Panc1 (cell line): ENCODE measurements at regions not wholly inside any gene's neighbourhood (a gene's known extent, or its start where the extent isn't known, plus 50 kb on each side); places are given as distances from the start of the nearest gene placed in this dataset.
"Not testable (repeated sequence)": the region's sequence is repeated elsewhere in the genome, so short reads cannot be mapped to it uniquely, and the experiment has no call there.

Experiments used
- ATAC-seq: fragments of 200-7000 bp; cut with Tn5 transposase; 2 replicates; pipeline ENCODE4 v1.9.1; 2020; ENCODE audit warnings: mild to moderate bottlenecking, moderate library complexity
- BruUV-seq: library from RNA; stranded (reverse); fragments of 400-500 nt; replicated peaks from 2 replicates; lab custom pipeline; 2021; lab: Mats Ljungman, UMichigan
- CTCF ChIA-PET: fragments of 300-600 bp; sonication (Branson Sonifier 250); formaldehyde crosslinking; loops from one replicate; lab custom pipeline; 2022; ENCODE audit warnings: antibody characterized with exemption; lab: Charles Lee
- POLR2A ChIA-PET: fragments of 300-600 bp; sonication (Branson Sonifier 250); formaldehyde crosslinking; loops from one replicate; lab custom pipeline; 2022; ENCODE audit warnings: antibody characterized with exemption; lab: Charles Lee
- DNase-seq: peaks from one replicate; pipeline ENCODE4 v3.0.0-alpha.2; 2010; ENCODE audit warnings: low read depth, low spot score
- H3K27ac ChIP-seq: 2 replicates; pipeline ENCODE4 v1.5.1; 2011; ENCODE audit warnings: mild to moderate bottlenecking, low read length, inconsistent platforms
- H3K27me3 ChIP-seq: fragments of 200-500 bp; sonication (Bioruptor generic); 2 replicates; pipeline ENCODE4 v1.6.0; 2014; ENCODE audit warnings: low read length, inconsistent platforms; ENCODE audit not compliant: control insufficient read depth, insufficient read depth
- H3K36me3 ChIP-seq: fragments of 200-500 bp; sonication (Bioruptor generic); 2 replicates; pipeline ENCODE4 v1.5.1; 2014; ENCODE audit warnings: inconsistent platforms, mild to moderate bottlenecking, low read length, moderate library complexity; ENCODE audit not compliant: control insufficient read depth, insufficient read depth
- H3K4me1 ChIP-seq: 2 replicates; pipeline ENCODE4 v1.5.1; 2011; ENCODE audit warnings: inconsistent platforms, mild to moderate bottlenecking, low read length, moderate library complexity; ENCODE audit not compliant: control insufficient read depth, insufficient read depth
- H3K4me3 ChIP-seq, 2 experiments: 2 replicates each; pipeline ENCODE4 v1.5.1; 2011 to 2012; ENCODE audit warnings: low read depth in 2 of 2, low read length in 2 of 2, mild to moderate bottlenecking in 2 of 2, inconsistent platforms in 1 of 2, moderate library complexity in 1 of 2
- H3K9me3 ChIP-seq: fragments of 200-500 bp; sonication (Bioruptor generic); 2 replicates; pipeline ENCODE4 v1.5.1; 2014; ENCODE audit warnings: low read depth, mild to moderate bottlenecking, inconsistent platforms, low read length, moderate library complexity; ENCODE audit not compliant: control insufficient read depth, insufficient read depth
- POLR2AphosphoS5 ChIP-seq: IDR thresholded peaks from 2 replicates; pipeline ENCODE4 v1.6.1; 2012; ENCODE audit warnings: mild to moderate bottlenecking, low read depth, low read length, moderate library complexity
- SIN3A ChIP-seq: IDR thresholded peaks from 2 replicates; pipeline ENCODE4 v1.6.1; 2012; ENCODE audit warnings: low read depth, mild to moderate bottlenecking, low read length, moderate library complexity, borderline replicate concordance; ENCODE audit not compliant: insufficient read depth
- TCF7L2 ChIP-seq: IDR thresholded peaks from 2 replicates; pipeline ENCODE4 v1.6.1; 2011; ENCODE audit warnings: mild to moderate bottlenecking, low read depth, low read length, inconsistent platforms
- in situ Hi-C: cut with HindIII; loops from 2 replicates; pipeline ENCODE4 v1.10.0; 2016; ENCODE audit warnings: low sequenced_read_pairs, low pct_unique_long_range_greater_than_20kb
- intact Hi-C: fragments of 100-400 bp; cut with micrococcal nuclease; formaldehyde crosslinking; loops from one replicate; pipeline ENCODE4 v1.10.0; 2022; ENCODE audit not compliant: unreplicated experiment
- TF ChIP-seq, protein P1 (sequence below), 2 experiments: IDR thresholded peaks; 2 replicates each; pipeline ENCODE4 v1.6.1; 2011 to 2012; ENCODE audit warnings: low read depth in 2 of 2, control low read depth in 1 of 2, low read length in 1 of 2, mild to moderate bottlenecking in 1 of 2, moderate library complexity in 1 of 2; ENCODE audit not compliant: insufficient read depth in 1 of 2
- TF ChIP-seq, protein P2 (sequence below): fragments of 450-650 bp; IDR thresholded peaks from 2 replicates; pipeline ENCODE4 v1.5.1; 2017; ENCODE audit warnings: mild to moderate bottlenecking

DNA sequence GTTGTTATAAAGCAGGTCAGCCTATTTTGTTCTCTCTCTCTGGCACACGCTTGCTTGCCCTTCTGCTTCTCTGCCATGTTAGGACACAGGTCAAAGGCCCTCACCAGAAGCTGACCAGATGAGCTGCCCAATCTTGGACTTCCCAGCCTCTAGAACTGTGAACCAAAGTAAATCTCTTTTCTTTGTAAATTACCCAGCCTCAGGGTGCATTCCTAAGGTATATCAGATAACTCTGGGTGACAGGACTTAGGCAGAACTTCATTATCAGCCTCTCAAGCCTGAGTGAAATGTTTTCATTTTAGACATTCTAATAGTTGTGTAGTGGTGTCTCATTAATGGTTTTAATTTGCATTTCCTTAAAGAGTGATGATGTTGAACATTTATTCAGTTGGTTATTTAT lies 124.3 kb downstream of the CDRT15L2 start:
- in situ Hi-C loops: no loop called here
- no peak for ATAC-seq
- Histone ChIP-seq H3K4me3 (no peak overlapping the region), H3K9me3 (no peaks in the 10 kb centered on the region), H3K27me3 (no peaks in the 10 kb centered on the region), H3K4me1 (no peaks in the 10 kb centered on the region), H3K36me3 (no peaks in the 10 kb centered on the region), H3K27ac (no peak overlapping the region)
- no TSS peak for BruUV-seq
- no peak for TF ChIP-seq TCF7L2
- TF ChIP-seq, protein P1, sequence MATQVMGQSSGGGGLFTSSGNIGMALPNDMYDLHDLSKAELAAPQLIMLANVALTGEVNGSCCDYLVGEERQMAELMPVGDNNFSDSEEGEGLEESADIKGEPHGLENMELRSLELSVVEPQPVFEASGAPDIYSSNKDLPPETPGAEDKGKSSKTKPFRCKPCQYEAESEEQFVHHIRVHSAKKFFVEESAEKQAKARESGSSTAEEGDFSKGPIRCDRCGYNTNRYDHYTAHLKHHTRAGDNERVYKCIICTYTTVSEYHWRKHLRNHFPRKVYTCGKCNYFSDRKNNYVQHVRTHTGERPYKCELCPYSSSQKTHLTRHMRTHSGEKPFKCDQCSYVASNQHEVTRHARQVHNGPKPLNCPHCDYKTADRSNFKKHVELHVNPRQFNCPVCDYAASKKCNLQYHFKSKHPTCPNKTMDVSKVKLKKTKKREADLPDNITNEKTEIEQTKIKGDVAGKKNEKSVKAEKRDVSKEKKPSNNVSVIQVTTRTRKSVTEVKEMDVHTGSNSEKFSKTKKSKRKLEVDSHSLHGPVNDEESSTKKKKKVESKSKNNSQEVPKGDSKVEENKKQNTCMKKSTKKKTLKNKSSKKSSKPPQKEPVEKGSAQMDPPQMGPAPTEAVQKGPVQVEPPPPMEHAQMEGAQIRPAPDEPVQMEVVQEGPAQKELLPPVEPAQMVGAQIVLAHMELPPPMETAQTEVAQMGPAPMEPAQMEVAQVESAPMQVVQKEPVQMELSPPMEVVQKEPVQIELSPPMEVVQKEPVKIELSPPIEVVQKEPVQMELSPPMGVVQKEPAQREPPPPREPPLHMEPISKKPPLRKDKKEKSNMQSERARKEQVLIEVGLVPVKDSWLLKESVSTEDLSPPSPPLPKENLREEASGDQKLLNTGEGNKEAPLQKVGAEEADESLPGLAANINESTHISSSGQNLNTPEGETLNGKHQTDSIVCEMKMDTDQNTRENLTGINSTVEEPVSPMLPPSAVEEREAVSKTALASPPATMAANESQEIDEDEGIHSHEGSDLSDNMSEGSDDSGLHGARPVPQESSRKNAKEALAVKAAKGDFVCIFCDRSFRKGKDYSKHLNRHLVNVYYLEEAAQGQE (IDR thresholded peaks at IDR 0.05; ENCODE audit: insufficient read depth in 1 of 2, low read depth in 2 of 2, low read length in 1 of 2): no peak
- TF ChIP-seq, protein P2, sequence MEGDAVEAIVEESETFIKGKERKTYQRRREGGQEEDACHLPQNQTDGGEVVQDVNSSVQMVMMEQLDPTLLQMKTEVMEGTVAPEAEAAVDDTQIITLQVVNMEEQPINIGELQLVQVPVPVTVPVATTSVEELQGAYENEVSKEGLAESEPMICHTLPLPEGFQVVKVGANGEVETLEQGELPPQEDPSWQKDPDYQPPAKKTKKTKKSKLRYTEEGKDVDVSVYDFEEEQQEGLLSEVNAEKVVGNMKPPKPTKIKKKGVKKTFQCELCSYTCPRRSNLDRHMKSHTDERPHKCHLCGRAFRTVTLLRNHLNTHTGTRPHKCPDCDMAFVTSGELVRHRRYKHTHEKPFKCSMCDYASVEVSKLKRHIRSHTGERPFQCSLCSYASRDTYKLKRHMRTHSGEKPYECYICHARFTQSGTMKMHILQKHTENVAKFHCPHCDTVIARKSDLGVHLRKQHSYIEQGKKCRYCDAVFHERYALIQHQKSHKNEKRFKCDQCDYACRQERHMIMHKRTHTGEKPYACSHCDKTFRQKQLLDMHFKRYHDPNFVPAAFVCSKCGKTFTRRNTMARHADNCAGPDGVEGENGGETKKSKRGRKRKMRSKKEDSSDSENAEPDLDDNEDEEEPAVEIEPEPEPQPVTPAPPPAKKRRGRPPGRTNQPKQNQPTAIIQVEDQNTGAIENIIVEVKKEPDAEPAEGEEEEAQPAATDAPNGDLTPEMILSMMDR: no peak
- TF ChIP-seq SIN3A: no peak
- no peak for TF ChIP-seq POLR2AphosphoS5
- ChIA-PET POLR2A (no interaction called here), CTCF (no interaction called here)
- DNase-seq: no peak
- intact Hi-C loops: no loop called here

DNA sequence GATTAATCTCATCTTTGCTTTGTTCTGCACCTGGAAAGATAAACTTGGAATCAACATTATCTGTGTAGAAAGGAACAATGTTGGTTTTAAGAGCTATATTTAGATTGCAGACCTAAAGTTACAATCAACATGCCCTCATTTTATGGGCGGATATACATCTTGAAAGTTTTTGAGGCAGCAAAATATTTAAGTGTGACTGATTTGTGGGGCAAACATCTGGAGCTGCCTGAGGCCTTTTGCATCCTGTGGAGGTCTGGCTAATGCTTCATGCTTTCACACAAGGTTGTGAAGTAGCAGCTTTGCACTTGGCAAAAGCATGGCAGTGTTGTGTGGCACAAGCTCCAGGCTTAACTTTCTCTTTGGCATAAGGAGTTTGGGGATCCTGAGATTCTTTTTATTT lies 125.7 kb downstream of the CDRT15L2 start:
- in situ Hi-C loops, H3K9me3 ChIP-seq, POLR2A ChIA-PET, H3K4me3 ChIP-seq, intact Hi-C loops, ATAC-seq, H3K27me3 ChIP-seq, CTCF ChIA-PET, DNase-seq, H3K27ac ChIP-seq, H3K36me3 ChIP-seq, BruUV-seq, H3K4me1 ChIP-seq: not testable (repeated sequence)

DNA sequence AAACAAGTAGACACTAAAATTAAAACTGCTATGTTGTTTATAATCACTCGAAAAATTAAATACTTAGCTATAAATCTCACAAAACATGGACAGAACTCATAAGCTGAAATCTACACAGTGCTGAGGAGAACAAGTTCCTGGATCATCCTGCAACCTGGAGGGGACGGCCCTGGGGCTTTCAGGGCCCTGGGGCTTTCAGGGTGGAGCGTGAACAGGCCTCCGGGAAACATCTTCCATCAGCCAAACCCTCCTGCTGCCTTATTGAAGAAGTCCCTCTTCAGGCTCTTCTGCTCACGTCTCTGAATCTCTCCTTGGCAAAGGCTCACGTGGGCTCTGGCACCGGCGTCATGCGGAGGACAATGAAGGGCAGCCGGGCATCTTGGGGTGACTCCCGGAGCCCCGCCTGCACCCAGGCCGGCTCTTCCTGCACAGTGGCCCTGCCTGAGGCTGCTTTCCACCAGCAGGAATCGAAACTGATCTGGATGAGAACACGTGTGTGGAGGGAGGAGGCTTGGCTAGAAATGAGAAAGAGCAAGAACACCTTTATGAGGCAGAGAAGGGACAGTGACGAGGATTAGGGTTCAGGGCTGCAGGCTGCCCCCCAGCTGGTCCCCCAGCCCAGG lies 127.3 kb downstream of the CDRT15L2 start:
- intact Hi-C loops: no loop called here
- no TSS peak for BruUV-seq

More for the DNA sequence above, 127.3 kb downstream of the CDRT15L2 start:
- H3K9me3 ChIP-seq: no peaks in the 10 kb centered on the region
- no peak for DNase-seq
- no peaks in the 10 kb centered on the region for H3K4me1 ChIP-seq
- POLR2A ChIA-PET: no interaction called here
- no peaks in the 10 kb centered on the region for H3K36me3 ChIP-seq
- H3K4me3 ChIP-seq: peak overlapping the region; percentile 5 to 28; a peak in 2 of 4 replicates
- H3K27ac ChIP-seq: no peak overlapping the region
- CTCF ChIA-PET: no interaction called here
- ATAC-seq: peak; percentile 82
- no peaks in the 10 kb centered on the region for H3K27me3 ChIP-seq
- in situ Hi-C loops: no loop called here
- TF ChIP-seq, protein P1 (IDR thresholded peaks at IDR 0.05; ENCODE audit: insufficient read depth in 1 of 2, low read depth in 2 of 2, low read length in 1 of 2): no peak
- TF ChIP-seq TCF7L2 (no peak), SIN3A (no peak), POLR2AphosphoS5 (no peak)
- TF ChIP-seq, protein P2: no peak
